WTC11 (cell line): ENCODE measurements at regions not wholly inside any gene's neighbourhood (a gene's known extent, or its start where the extent isn't known, plus 50 kb on each side); places are given as distances from the start of the nearest gene placed in this dataset.

Source experiments
- ATAC-seq: fragments of 200-7000 bp; cut with Tn5 transposase; 2 replicates; pipeline ENCODE4 v1.10.0; 2021; ENCODE audit warnings: mild to moderate bottlenecking, moderate library complexity
- CTCF ChIA-PET: fragments of 300-600 bp; sonication (Branson Sonifier 250); formaldehyde crosslinking; loops from one replicate; lab custom pipeline; 2021; ENCODE audit warnings: antibody characterized with exemption; lab: Charles Lee
- POLR2A ChIA-PET: fragments of 350-600 bp; sonication (Branson Sonifier 250); formaldehyde crosslinking; loops from one replicate; lab custom pipeline; 2021; ENCODE audit warnings: antibody characterized with exemption; lab: Charles Lee
- DNase-seq: peaks from one replicate; pipeline ENCODE4 v3.0.0; 2021; ENCODE audit warnings: low spot score
- H3K27ac Mint-ChIP-seq: 2 replicates; pipeline ENCODE4 v1.8.0; 2021; ENCODE audit warnings: mixed read lengths
- H3K27me3 Mint-ChIP-seq: 2 replicates; pipeline ENCODE4 v1.8.0; 2021; ENCODE audit warnings: low read depth, mild to moderate bottlenecking, moderate library complexity, mixed read lengths
- H3K36me3 Mint-ChIP-seq: 2 replicates; pipeline ENCODE4 v1.8.0; 2021; ENCODE audit warnings: mixed read lengths
- H3K4me1 Mint-ChIP-seq: 2 replicates; pipeline ENCODE4 v1.8.0; 2022; ENCODE audit warnings: mixed read lengths
- H3K4me3 Mint-ChIP-seq: 2 replicates; pipeline ENCODE4 v1.8.0; 2021; ENCODE audit warnings: mild to moderate bottlenecking, moderate library complexity, mixed read lengths
- H3K9me3 Mint-ChIP-seq: 2 replicates; pipeline ENCODE4 v1.8.0; 2021; ENCODE audit warnings: mixed read lengths
- AFF4 ChIP-seq: sonication (generic); formaldehyde crosslinking; IDR thresholded peaks from 2 replicates; pipeline ENCODE4 v1.8.1; 2023; ENCODE audit warnings: mild to moderate bottlenecking, missing genetic modification reagents, borderline replicate concordance
- ARID4B ChIP-seq: sonication (generic); formaldehyde crosslinking; IDR thresholded peaks from 2 replicates; pipeline ENCODE4 v1.8.0; 2023; ENCODE audit warnings: missing genetic modification reagents, mild to moderate bottlenecking, borderline replicate concordance
- ATF1 ChIP-seq: sonication (generic); formaldehyde crosslinking; IDR thresholded peaks from 2 replicates; pipeline ENCODE4 v1.8.1; 2023; ENCODE audit warnings: mild to moderate bottlenecking, moderate library complexity, missing genetic modification reagents
- ETV6 ChIP-seq: sonication (generic); formaldehyde crosslinking; IDR thresholded peaks from 2 replicates; pipeline ENCODE4 v1.8.1; 2022; ENCODE audit warnings: mild to moderate bottlenecking, missing genetic modification reagents
- GABPB1 ChIP-seq: sonication (generic); formaldehyde crosslinking; IDR thresholded peaks from 2 replicates; pipeline ENCODE4 v1.8.1; 2023; ENCODE audit warnings: mild to moderate bottlenecking, missing genetic modification reagents
- IRF2 ChIP-seq: sonication (generic); formaldehyde crosslinking; IDR thresholded peaks from 2 replicates; pipeline ENCODE4 v1.8.0; 2022; ENCODE audit warnings: low read depth, missing genetic modification reagents, borderline replicate concordance
- NFYB ChIP-seq: sonication (generic); formaldehyde crosslinking; conservative IDR thresholded peaks from 2 replicates; pipeline ENCODE4 v1.8.0; 2022; ENCODE audit warnings: low read depth, missing genetic modification reagents
- NR3C1 ChIP-seq: sonication (generic); formaldehyde crosslinking; conservative IDR thresholded peaks from 2 replicates; pipeline ENCODE4 v1.8.1; 2023; ENCODE audit warnings: low read depth, mild to moderate bottlenecking, missing genetic modification reagents
- PRDM15 ChIP-seq: sonication (generic); formaldehyde crosslinking; IDR thresholded peaks from 2 replicates; pipeline ENCODE4 v1.8.0; 2022; ENCODE audit warnings: missing genetic modification reagents
- RELA ChIP-seq: sonication (generic); formaldehyde crosslinking; IDR thresholded peaks from 2 replicates; pipeline ENCODE4 v1.8.1; 2022; ENCODE audit warnings: missing genetic modification reagents, mild to moderate bottlenecking, borderline replicate concordance
- SMAD4 ChIP-seq: sonication (generic); formaldehyde crosslinking; IDR thresholded peaks from 2 replicates; pipeline ENCODE4 v1.8.0; 2022; ENCODE audit warnings: mild to moderate bottlenecking, missing genetic modification reagents
- SOX15 ChIP-seq: fragments of 250-450 bp; sonication (Bioruptor Pico); IDR thresholded peaks from 2 replicates; pipeline ENCODE4 v1.9.0; 2021; ENCODE audit warnings: mild to moderate bottlenecking
- TCF7 ChIP-seq: sonication (generic); formaldehyde crosslinking; IDR thresholded peaks from 2 replicates; pipeline ENCODE4 v1.8.0; 2022; ENCODE audit warnings: mild to moderate bottlenecking, low read depth, missing genetic modification reagents, moderate library complexity
- USF1 ChIP-seq: sonication (generic); formaldehyde crosslinking; IDR thresholded peaks from 2 replicates; pipeline ENCODE4 v1.8.0; 2022; ENCODE audit warnings: mild to moderate bottlenecking, missing genetic modification reagents
- ZNF138 ChIP-seq: sonication (generic); formaldehyde crosslinking; conservative IDR thresholded peaks from 2 replicates; pipeline ENCODE4 v1.8.1; 2022; ENCODE audit warnings: mild to moderate bottlenecking, moderate library complexity, missing genetic modification reagents
- ZNF232 ChIP-seq: sonication (generic); formaldehyde crosslinking; IDR thresholded peaks from 2 replicates; pipeline ENCODE4 v1.8.0; 2022; ENCODE audit warnings: mild to moderate bottlenecking, missing genetic modification reagents
- ZNF423 ChIP-seq: fragments of 250-450 bp; sonication (Bioruptor Pico); IDR thresholded peaks from 2 replicates; pipeline ENCODE4 v2.1.2; 2022; ENCODE audit warnings: mild to moderate bottlenecking, moderate library complexity
- ZNF532 ChIP-seq: fragments of 250-450 bp; sonication (Bioruptor Pico); IDR thresholded peaks from 2 replicates; pipeline ENCODE4 v1.9.0; 2021; ENCODE audit warnings: mild to moderate bottlenecking, borderline replicate concordance

GRCh38 chr1:63261736-63262458 lies 60.5 kb upstream of the FOXD3 start:
- ATAC-seq = no peak
- H3K36me3 Mint-ChIP-seq = no peaks in the 10 kb centered on the region
- DNase-seq = no peak
- H3K27me3 Mint-ChIP-seq = no peaks in the 10 kb centered on the region
- H3K4me3 Mint-ChIP-seq = no peak overlapping the region
- no peaks in the 10 kb centered on the region for H3K9me3 Mint-ChIP-seq
- POLR2A ChIA-PET = interaction anchor here (0.6 kb wide), 1 partner anchor 683 kb away, joined by 5 read pairs; no protein-coding TSS in a partner anchor
- CTCF ChIA-PET = no interaction called here
- H3K4me1 Mint-ChIP-seq = peaks cover 7% of the 10 kb centered on the region
- TF ChIP-seq RELA (CRISPR knock-in tag) (no peak), GABPB1 (CRISPR knock-in tag) (peak; percentile 43), ZNF423 (CRISPR knock-in tag) (no peak), USF1 (CRISPR knock-in tag) (no peak)
- no peak overlapping the region for H3K27ac Mint-ChIP-seq

GRCh38 chr1:63262459-63262770 lies 60.0 kb upstream of the FOXD3 start:
- no peaks in the 10 kb centered on the region for H3K36me3 Mint-ChIP-seq
- H3K4me3 Mint-ChIP-seq = no peak overlapping the region
- no peaks in the 10 kb centered on the region for H3K27me3 Mint-ChIP-seq
- H3K27ac Mint-ChIP-seq = no peak overlapping the region
- CTCF ChIA-PET = no interaction called here
- ATAC-seq (no peak), DNase-seq (no peak)
- peaks cover 7% of the 10 kb centered on the region for H3K4me1 Mint-ChIP-seq
- POLR2A ChIA-PET = interaction anchor here (0.6 kb wide), 1 partner anchor 683 kb away, joined by 5 read pairs; no protein-coding TSS in a partner anchor
- no peaks in the 10 kb centered on the region for H3K9me3 Mint-ChIP-seq
- TF ChIP-seq IRF2 (CRISPR knock-in tag) = no peak
- TF ChIP-seq ARID4B (CRISPR knock-in tag) = no peak
- TF ChIP-seq AFF4 (CRISPR knock-in tag) = no peak
- TF ChIP-seq TCF7 = no peak
- no peak for TF ChIP-seq ZNF232 (CRISPR knock-in tag)
- no peak for TF ChIP-seq PRDM15 (CRISPR knock-in tag)
- no peak for TF ChIP-seq ZNF138 (CRISPR knock-in tag)
- no peak for TF ChIP-seq ETV6 (CRISPR knock-in tag)
- no peak for TF ChIP-seq NR3C1 (CRISPR knock-in tag)
- no peak for TF ChIP-seq ZNF532 (CRISPR knock-in tag)
- no peak for TF ChIP-seq SOX15
- no peak for TF ChIP-seq ATF1 (CRISPR knock-in tag)
- no peak for TF ChIP-seq NFYB (CRISPR knock-in tag)
- no peak for TF ChIP-seq SMAD4 (CRISPR knock-in tag)
